PC-9 (cell line): ENCODE measurements at regions not wholly inside any gene's neighbourhood (a gene's known extent, or its start where the extent isn't known, plus 50 kb on each side); places are given as distances from the start of the nearest gene placed in this dataset.

Experiments used
- BruUV-seq: library from RNA; stranded (reverse); fragments of 400-500 nt; replicated peaks from 2 replicates; lab custom pipeline; 2021; lab: Mats Ljungman, UMichigan
- CTCF ChIA-PET: fragments of 300-600 bp; sonication (Branson Sonifier 250); formaldehyde crosslinking; loops from one replicate; lab custom pipeline; 2022; ENCODE audit warnings: antibody characterized with exemption; lab: Charles Lee
- POLR2A ChIA-PET: fragments of 300-600 bp; sonication (Branson Sonifier 250); formaldehyde crosslinking; loops from one replicate; lab custom pipeline; 2022; ENCODE audit warnings: antibody characterized with exemption; ENCODE audit not compliant: unreplicated experiment; lab: Charles Lee
- DNase-seq, 2 experiments: peaks; one replicate each; pipeline versions ENCODE4 v3.0.0 to v3.0.0-alpha.2; 2015 to 2022; ENCODE audit warnings: mixed read lengths in 1 of 2
- H2AFZ ChIP-seq: fragments of 200-600 bp; sonication (generic); 2 replicates; pipeline ENCODE4 v1.8.1; 2017; ENCODE audit warnings: antibody characterized with exemption
- H3F3A ChIP-seq: fragments of 200-600 bp; sonication (generic); 2 replicates; pipeline ENCODE4 v1.8.1; 2017; ENCODE audit warnings: antibody characterized with exemption, mild to moderate bottlenecking, low read depth; ENCODE audit not compliant: insufficient read depth
- H3K27ac ChIP-seq: fragments of 200-600 bp; sonication (generic); 2 replicates; pipeline ENCODE4 v1.6.1; 2016; ENCODE audit warnings: mixed run types
- H3K27me3 ChIP-seq: fragments of 200-600 bp; sonication (generic); 2 replicates; pipeline ENCODE4 v1.6.1; 2016; ENCODE audit warnings: low read depth, mixed run types; ENCODE audit not compliant: insufficient read depth
- H3K36me3 ChIP-seq: fragments of 200-600 bp; sonication (generic); 2 replicates; pipeline ENCODE4 v1.6.1; 2016; ENCODE audit warnings: low read depth, mixed run types
- H3K4me1 ChIP-seq: fragments of 200-600 bp; sonication (generic); replicated peaks from 2 replicates; pipeline ENCODE4 v1.6.1; 2016; ENCODE audit warnings: mixed run types; ENCODE audit not compliant: insufficient read depth
- H3K4me2 ChIP-seq: fragments of 200-600 bp; sonication (generic); 2 replicates; pipeline ENCODE4 v1.6.1; 2017; ENCODE audit warnings: mixed run types
- H3K4me3 ChIP-seq: fragments of 200-600 bp; sonication (generic); 2 replicates; pipeline ENCODE4 v1.6.1; 2016; ENCODE audit warnings: mixed run types
- H3K79me2 ChIP-seq: fragments of 200-600 bp; sonication (generic); 2 replicates; pipeline ENCODE4 v1.6.1; 2017; ENCODE audit warnings: low read depth, mixed run types
- H3K9me2 ChIP-seq: fragments of 200-600 bp; sonication (generic); 2 replicates; pipeline ENCODE4 v1.8.1; 2017; ENCODE audit warnings: mild to moderate bottlenecking; ENCODE audit not compliant: insufficient read depth
- H3K9me3 ChIP-seq: fragments of 200-600 bp; sonication (generic); 2 replicates; pipeline ENCODE4 v1.8.1; 2016; ENCODE audit warnings: low read depth; ENCODE audit not compliant: insufficient read depth
- H4K20me1 ChIP-seq: fragments of 200-600 bp; sonication (generic); 2 replicates; pipeline ENCODE4 v1.8.1; 2017; ENCODE audit not compliant: insufficient read depth
- CTCF ChIP-seq: fragments of 200-600 bp; sonication (generic); conservative IDR thresholded peaks from 2 replicates; pipeline ENCODE4 v1.6.1; 2017; ENCODE audit warnings: mixed run types, antibody characterized with exemption, mild to moderate bottlenecking, moderate library complexity
- EZH2 ChIP-seq: fragments of 200-600 bp; sonication (generic); IDR thresholded peaks from 2 replicates; pipeline ENCODE4 v1.8.0; 2017; ENCODE audit warnings: antibody characterized with exemption, low read depth
- intact Hi-C: fragments of 100-400 bp; cut with micrococcal nuclease; formaldehyde crosslinking; loops from one replicate; pipeline ENCODE4 v1.10.0; 2022; ENCODE audit not compliant: unreplicated experiment

- Histone ChIP-seq H3F3A (no peaks in the 10 kb centered on the region), H3K4me2 (no peak overlapping the region), H3K4me1 (no peaks in the 10 kb centered on the region), H3K36me3 (no peaks in the 10 kb centered on the region), H3K9me3 (no peaks in the 10 kb centered on the region), H3K27ac (no peak overlapping the region), H3K27me3 (no peaks in the 10 kb centered on the region), H2AFZ (no peak overlapping the region), H3K4me3 (no peak overlapping the region), H3K79me2 (no peaks in the 10 kb centered on the region), H4K20me1 (no peaks in the 10 kb centered on the region), H3K9me2 (no peaks in the 10 kb centered on the region)
- POLR2A ChIA-PET: no interaction called here
- BruUV-seq: no TSS peak
- TF ChIP-seq EZH2 (no peak), CTCF (no peak)
- CTCF ChIA-PET: no interaction called here
- intact Hi-C loops: no loop called here
- DNase-seq: no peak
Measured at GRCh38 chr11:116336540-116336939, 436.2 kb downstream of the BUD13 start.

- Histone ChIP-seq H3K4me2 (no peak overlapping the region), H2AFZ (no peak overlapping the region), H3F3A (no peaks in the 10 kb centered on the region), H4K20me1 (no peaks in the 10 kb centered on the region), H3K9me3 (no peaks in the 10 kb centered on the region), H3K4me1 (no peaks in the 10 kb centered on the region), H3K9me2 (no peaks in the 10 kb centered on the region), H3K27ac (no peak overlapping the region), H3K4me3 (no peak overlapping the region), H3K79me2 (no peaks in the 10 kb centered on the region), H3K36me3 (no peaks in the 10 kb centered on the region), H3K27me3 (no peaks in the 10 kb centered on the region)
- intact Hi-C loops: no loop called here
- ChIA-PET CTCF (no interaction called here), POLR2A (no interaction called here)
- no TSS peak for BruUV-seq
- no peak for DNase-seq
- TF ChIP-seq EZH2 (no peak), CTCF (no peak)
Measured at GRCh38 chr11:116335891-116336290, 436.9 kb downstream of the BUD13 start.

- ChIA-PET POLR2A (no interaction called here), CTCF (no interaction called here)
- TF ChIP-seq EZH2 (no peak), CTCF (no peak)
- no peak for DNase-seq
- Histone ChIP-seq H3K4me1 (no peaks in the 10 kb centered on the region), H3K36me3 (no peaks in the 10 kb centered on the region), H3K4me2 (no peak overlapping the region), H3K9me2 (no peaks in the 10 kb centered on the region), H4K20me1 (no peaks in the 10 kb centered on the region), H3F3A (no peaks in the 10 kb centered on the region), H3K27ac (no peak overlapping the region), H3K9me3 (no peaks in the 10 kb centered on the region), H3K27me3 (no peaks in the 10 kb centered on the region), H3K4me3 (no peak overlapping the region), H2AFZ (no peak overlapping the region), H3K79me2 (no peaks in the 10 kb centered on the region)
- intact Hi-C loops: no loop called here
- no TSS peak for BruUV-seq
Measured at GRCh38 chr11:116335078-116335477, 437.7 kb downstream of the BUD13 start.
